ENCODE measurements at regions not wholly inside any gene's neighbourhood (a gene's known extent, or its start where the extent isn't known, plus 50 kb on each side); places are given as distances from the start of the nearest gene placed in this dataset.

DNA sequence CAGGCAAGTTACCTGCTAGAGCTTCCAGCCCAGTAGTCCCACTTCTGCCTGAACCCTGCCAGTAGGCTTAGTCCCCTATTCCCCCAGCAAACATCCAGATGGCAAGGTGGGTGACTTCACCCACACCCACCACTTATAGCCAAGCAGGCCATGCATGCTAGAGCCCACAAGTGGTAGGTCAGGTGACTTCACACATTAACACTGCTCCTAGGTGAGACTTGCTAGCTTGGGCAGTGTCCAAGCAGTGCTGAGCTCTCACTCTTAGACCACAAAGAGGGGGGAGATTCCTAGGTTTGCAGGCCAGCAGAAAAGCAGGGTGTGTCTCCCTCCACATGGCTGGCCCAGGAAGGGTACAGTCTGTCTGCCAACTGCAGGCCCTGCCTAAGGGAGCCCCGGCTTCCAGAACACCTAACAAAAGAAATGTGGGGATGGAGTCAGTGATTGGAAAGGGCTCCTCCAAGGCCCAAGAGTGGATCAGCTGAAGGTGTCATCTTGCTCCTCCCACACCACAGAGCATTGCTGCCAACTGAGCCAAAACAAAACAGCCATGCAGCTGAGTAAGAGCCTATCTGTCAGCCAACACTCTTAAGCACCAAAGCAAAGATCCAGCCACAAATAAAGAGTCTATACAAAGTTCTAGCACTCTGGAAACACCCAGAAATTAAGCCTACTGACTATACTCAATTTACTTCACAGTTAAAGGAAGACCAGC is 158.1 kb upstream of the USP38 start:
- TF ChIP-seq CSDC2 (CRISPR knock-in tag; IDR thresholded peaks at IDR 0.05) (no peak), GLIS3 (CRISPR knock-in tag; IDR thresholded peaks at IDR 0.05) (no peak), TCF4 (CRISPR knock-in tag; IDR thresholded peaks at IDR 0.05; ENCODE audit: borderline replicate concordance) (no peak), ZC3H10 (CRISPR knock-in tag; IDR thresholded peaks at IDR 0.05) (no peak), ZFP3 (CRISPR knock-in tag; IDR thresholded peaks at IDR 0.05) (no peak), TOX (CRISPR knock-in tag; IDR thresholded peaks at IDR 0.05; ENCODE audit: borderline replicate concordance) (no peak), ZNF70 (CRISPR knock-in tag; IDR thresholded peaks at IDR 0.05) (no peak), ZFP30 (CRISPR knock-in tag; IDR thresholded peaks at IDR 0.05) (no peak), RARB (CRISPR knock-in tag; IDR thresholded peaks at IDR 0.05) (no peak), ISL1 (CRISPR knock-in tag; IDR thresholded peaks at IDR 0.05) (no peak), OSR1 (CRISPR knock-in tag; IDR thresholded peaks at IDR 0.05) (no peak)
- TF ChIP-seq, protein P1, sequence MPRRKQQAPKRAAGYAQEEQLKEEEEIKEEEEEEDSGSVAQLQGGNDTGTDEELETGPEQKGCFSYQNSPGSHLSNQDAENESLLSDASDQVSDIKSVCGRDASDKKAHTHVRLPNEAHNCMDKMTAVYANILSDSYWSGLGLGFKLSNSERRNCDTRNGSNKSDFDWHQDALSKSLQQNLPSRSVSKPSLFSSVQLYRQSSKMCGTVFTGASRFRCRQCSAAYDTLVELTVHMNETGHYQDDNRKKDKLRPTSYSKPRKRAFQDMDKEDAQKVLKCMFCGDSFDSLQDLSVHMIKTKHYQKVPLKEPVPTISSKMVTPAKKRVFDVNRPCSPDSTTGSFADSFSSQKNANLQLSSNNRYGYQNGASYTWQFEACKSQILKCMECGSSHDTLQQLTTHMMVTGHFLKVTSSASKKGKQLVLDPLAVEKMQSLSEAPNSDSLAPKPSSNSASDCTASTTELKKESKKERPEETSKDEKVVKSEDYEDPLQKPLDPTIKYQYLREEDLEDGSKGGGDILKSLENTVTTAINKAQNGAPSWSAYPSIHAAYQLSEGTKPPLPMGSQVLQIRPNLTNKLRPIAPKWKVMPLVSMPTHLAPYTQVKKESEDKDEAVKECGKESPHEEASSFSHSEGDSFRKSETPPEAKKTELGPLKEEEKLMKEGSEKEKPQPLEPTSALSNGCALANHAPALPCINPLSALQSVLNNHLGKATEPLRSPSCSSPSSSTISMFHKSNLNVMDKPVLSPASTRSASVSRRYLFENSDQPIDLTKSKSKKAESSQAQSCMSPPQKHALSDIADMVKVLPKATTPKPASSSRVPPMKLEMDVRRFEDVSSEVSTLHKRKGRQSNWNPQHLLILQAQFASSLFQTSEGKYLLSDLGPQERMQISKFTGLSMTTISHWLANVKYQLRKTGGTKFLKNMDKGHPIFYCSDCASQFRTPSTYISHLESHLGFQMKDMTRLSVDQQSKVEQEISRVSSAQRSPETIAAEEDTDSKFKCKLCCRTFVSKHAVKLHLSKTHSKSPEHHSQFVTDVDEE (CRISPR knock-in tag; IDR thresholded peaks at IDR 0.05), result no peak
- TF ChIP-seq, protein P2, sequence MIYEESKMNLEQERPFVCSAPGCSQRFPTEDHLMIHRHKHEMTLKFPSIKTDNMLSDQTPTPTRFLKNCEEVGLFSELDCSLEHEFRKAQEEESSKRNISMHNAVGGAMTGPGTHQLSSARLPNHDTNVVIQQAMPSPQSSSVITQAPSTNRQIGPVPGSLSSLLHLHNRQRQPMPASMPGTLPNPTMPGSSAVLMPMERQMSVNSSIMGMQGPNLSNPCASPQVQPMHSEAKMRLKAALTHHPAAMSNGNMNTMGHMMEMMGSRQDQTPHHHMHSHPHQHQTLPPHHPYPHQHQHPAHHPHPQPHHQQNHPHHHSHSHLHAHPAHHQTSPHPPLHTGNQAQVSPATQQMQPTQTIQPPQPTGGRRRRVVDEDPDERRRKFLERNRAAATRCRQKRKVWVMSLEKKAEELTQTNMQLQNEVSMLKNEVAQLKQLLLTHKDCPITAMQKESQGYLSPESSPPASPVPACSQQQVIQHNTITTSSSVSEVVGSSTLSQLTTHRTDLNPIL (CRISPR knock-in tag; IDR thresholded peaks at IDR 0.05; ENCODE audit: low read depth), result no peak
- TF ChIP-seq, protein P3, sequence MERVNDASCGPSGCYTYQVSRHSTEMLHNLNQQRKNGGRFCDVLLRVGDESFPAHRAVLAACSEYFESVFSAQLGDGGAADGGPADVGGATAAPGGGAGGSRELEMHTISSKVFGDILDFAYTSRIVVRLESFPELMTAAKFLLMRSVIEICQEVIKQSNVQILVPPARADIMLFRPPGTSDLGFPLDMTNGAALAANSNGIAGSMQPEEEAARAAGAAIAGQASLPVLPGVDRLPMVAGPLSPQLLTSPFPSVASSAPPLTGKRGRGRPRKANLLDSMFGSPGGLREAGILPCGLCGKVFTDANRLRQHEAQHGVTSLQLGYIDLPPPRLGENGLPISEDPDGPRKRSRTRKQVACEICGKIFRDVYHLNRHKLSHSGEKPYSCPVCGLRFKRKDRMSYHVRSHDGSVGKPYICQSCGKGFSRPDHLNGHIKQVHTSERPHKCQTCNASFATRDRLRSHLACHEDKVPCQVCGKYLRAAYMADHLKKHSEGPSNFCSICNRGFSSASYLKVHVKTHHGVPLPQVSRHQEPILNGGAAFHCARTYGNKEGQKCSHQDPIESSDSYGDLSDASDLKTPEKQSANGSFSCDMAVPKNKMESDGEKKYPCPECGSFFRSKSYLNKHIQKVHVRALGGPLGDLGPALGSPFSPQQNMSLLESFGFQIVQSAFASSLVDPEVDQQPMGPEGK (CRISPR knock-in tag; IDR thresholded peaks at IDR 0.05; ENCODE audit: borderline replicate concordance), result no peak
- TF ChIP-seq, protein P4, sequence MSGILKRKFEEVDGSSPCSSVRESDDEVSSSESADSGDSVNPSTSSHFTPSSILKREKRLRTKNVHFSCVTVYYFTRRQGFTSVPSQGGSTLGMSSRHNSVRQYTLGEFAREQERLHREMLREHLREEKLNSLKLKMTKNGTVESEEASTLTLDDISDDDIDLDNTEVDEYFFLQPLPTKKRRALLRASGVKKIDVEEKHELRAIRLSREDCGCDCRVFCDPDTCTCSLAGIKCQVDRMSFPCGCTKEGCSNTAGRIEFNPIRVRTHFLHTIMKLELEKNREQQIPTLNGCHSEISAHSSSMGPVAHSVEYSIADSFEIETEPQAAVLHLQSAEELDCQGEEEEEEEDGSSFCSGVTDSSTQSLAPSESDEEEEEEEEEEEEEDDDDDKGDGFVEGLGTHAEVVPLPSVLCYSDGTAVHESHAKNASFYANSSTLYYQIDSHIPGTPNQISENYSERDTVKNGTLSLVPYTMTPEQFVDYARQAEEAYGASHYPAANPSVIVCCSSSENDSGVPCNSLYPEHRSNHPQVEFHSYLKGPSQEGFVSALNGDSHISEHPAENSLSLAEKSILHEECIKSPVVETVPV (CRISPR knock-in tag; IDR thresholded peaks at IDR 0.05), result no peak
- no peak for ATAC-seq

DNA sequence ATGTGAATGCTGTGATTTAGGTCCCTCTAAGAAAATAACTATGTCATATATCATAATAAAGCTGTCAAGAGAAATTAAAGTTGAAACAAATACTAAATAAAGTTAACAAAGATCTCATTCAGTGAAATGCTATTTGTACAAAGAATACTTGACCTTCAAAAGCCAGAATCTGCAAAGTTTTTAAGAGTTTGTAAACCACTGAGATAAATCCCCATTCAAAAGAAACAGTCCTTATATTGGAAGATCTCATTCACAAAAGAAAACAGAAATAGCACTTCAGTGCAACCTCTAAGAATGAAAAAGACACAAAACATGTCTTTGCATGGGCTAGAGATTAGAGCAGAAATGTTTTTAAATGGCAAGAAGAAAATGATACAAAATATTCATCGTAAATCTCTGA is 149.1 kb upstream of the USP38 start:
- ATAC-seq, result no peak
- TF ChIP-seq BACH2 (CRISPR knock-in tag; IDR thresholded peaks at IDR 0.05; ENCODE audit: borderline replicate concordance) (no peak), ESRRG (CRISPR knock-in tag; IDR thresholded peaks at IDR 0.05) (no peak)

DNA sequence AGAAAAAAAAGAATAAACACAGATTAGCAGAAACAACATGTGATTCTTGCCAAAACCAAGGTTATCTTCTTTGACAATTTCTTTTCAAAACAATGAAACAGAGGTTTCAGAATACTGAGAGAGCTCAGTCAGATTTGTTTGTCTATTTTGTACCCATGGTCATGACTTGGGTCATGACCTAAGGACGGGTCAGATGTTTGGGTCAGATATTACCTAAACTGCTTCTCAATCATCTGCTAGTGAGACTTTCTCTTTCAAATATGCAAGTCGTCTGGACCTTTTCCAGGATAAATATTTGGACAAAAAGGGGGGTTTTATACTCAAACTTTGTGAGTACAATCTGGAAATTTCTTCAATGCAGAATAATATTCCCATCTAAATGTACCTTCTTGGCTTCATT is 148.3 kb upstream of the USP38 start:
- TF ChIP-seq SNAI2 (CRISPR knock-in tag; IDR thresholded peaks at IDR 0.05) (no peak), ZFP30 (CRISPR knock-in tag; IDR thresholded peaks at IDR 0.05) (no peak), OSR1 (CRISPR knock-in tag; IDR thresholded peaks at IDR 0.05) (no peak), ZNF565 (CRISPR knock-in tag; conservative IDR thresholded peaks at IDR 0.05; ENCODE audit: low read depth) (no peak), CSDC2 (CRISPR knock-in tag; IDR thresholded peaks at IDR 0.05) (no peak)
- TF ChIP-seq, protein P1 (CRISPR knock-in tag; IDR thresholded peaks at IDR 0.05), result no peak
- no peak for ATAC-seq

All from SK-N-SH treated with all-trans-retinoic acid at 6 μM for 48 hours (cell line).